ENCODE measurements at regions not wholly inside any gene's neighbourhood (a gene's known extent, or its start where the extent isn't known, plus 50 kb on each side); places are given as distances from the start of the nearest gene placed in this dataset.

- no peaks in the 10 kb centered on the region for H3K36me3 ChIP-seq (ENCODE audit: control insufficient read depth, insufficient read depth, low read length)
- no peak overlapping the region for H3K4me3 ChIP-seq (replicated peaks; ENCODE audit: low read depth, low read length)
- no peak for TF ChIP-seq CTCF (IDR thresholded peaks at IDR 0.05; ENCODE audit: insufficient read depth, low read length, poor library complexity, severe bottlenecking)
- DNase-seq (ENCODE audit: extremely low read depth, insufficient read length): no peak
- H3K27me3 ChIP-seq (replicated peaks; ENCODE audit: control insufficient read depth, insufficient read depth, low read length): no peaks in the 10 kb centered on the region
Observed at GRCh38 chr21:22927469-22927868, 1929.3 kb downstream of the NCAM2 start.

- DNase-seq (ENCODE audit: extremely low read depth, insufficient read length): no peak
- no peaks in the 10 kb centered on the region for H3K27me3 ChIP-seq (replicated peaks; ENCODE audit: control insufficient read depth, insufficient read depth, low read length)
- TF ChIP-seq CTCF (IDR thresholded peaks at IDR 0.05; ENCODE audit: insufficient read depth, low read length, poor library complexity, severe bottlenecking): no peak
- no peaks in the 10 kb centered on the region for H3K36me3 ChIP-seq (ENCODE audit: control insufficient read depth, insufficient read depth, low read length)
- no peak overlapping the region for H3K4me3 ChIP-seq (replicated peaks; ENCODE audit: low read depth, low read length)
Observed at GRCh38 chr21:22941779-22942490, 1943.7 kb downstream of the NCAM2 start.

DNA sequence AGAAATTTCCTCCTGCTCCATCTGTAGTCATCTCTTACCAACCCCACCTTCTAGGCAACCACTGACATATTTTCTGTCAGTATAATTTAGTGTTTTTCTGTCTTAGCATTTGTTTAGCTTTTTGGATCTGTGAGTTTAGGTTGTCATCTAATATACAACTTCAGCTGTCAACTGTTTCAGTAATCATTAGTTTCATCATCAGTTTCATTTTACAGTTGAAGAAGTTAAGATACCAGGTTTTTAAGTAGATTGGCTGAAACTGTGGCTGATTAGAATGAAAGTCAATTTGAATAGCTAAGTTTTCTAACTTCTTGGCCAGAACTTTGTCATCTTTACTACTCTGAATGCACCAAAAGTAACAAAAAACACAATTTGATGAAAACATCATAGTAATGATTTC, 1957.3 kb downstream of the NCAM2 start:
- Histone ChIP-seq H3K4me3 (replicated peaks; ENCODE audit: low read depth, low read length) (no peak overlapping the region), H3K27me3 (replicated peaks; ENCODE audit: control insufficient read depth, insufficient read depth, low read length) (no peaks in the 10 kb centered on the region), H3K36me3 (ENCODE audit: control insufficient read depth, insufficient read depth, low read length) (no peaks in the 10 kb centered on the region)
- DNase-seq (ENCODE audit: extremely low read depth, insufficient read length): no peak
- no peak for TF ChIP-seq CTCF (IDR thresholded peaks at IDR 0.05; ENCODE audit: insufficient read depth, low read length, poor library complexity, severe bottlenecking)

DNA sequence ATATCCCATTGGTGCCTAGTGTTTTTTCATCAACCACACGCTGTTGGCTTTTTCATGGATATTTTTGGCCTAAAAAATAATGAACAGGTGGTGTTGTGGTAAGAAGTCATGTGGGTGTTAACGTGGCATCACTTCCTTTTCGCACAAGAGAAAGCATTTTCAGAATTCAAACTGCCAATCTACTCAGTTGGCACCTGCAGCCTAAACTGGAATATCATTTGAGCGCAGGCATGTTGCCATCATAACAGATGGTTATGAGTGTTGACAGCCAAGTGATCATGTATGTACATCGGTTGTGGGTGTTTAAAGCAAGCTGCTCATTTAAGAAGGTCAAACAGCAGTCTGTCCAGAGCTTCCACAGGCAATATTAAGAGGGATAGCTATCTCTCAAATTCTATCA, 1963.0 kb downstream of the NCAM2 start:
- no peak for TF ChIP-seq CTCF (IDR thresholded peaks at IDR 0.05; ENCODE audit: insufficient read depth, low read length, poor library complexity, severe bottlenecking)
- H3K4me3 ChIP-seq (replicated peaks; ENCODE audit: low read depth, low read length): no peak overlapping the region
- no peak for DNase-seq (ENCODE audit: extremely low read depth, insufficient read length)
- H3K27me3 ChIP-seq (replicated peaks; ENCODE audit: control insufficient read depth, insufficient read depth, low read length): no peaks in the 10 kb centered on the region
- no peaks in the 10 kb centered on the region for H3K36me3 ChIP-seq (ENCODE audit: control insufficient read depth, insufficient read depth, low read length)

DNA sequence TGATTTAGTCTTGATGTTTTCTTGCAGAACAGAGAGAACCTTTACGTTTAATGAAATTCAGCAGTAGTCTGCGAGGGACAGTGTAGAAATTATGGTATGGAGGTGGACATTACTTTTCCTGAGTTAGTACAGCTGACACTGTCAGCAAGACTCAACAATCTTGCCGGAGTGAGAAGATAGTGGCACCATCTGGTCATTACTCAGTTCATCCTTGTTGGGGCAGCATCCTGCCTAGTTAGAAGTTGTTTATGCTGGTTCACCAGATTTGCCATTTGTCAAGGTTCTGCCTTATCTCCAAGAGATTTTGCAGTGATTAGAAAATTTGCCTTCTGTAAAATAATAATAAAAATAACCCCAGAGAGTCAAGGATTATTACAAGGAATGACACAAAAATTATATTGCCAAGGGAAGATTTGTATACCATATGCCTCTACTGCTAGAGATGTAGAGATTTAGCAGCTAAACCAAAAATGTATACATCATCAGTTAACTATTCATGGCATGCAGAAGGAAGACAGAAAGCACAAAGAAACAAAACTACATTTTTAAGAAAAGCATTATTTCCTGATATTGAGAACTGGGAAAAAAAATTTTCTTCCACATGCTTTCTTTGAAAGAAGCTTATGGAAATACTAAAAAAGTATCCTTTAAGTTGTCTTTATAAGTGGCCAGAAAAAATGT, 1967.4 kb downstream of the NCAM2 start:
- no peak overlapping the region for H3K4me3 ChIP-seq (replicated peaks; ENCODE audit: low read depth, low read length)
- TF ChIP-seq CTCF (IDR thresholded peaks at IDR 0.05; ENCODE audit: insufficient read depth, low read length, poor library complexity, severe bottlenecking): no peak
- no peak for DNase-seq (ENCODE audit: extremely low read depth, insufficient read length)
- H3K36me3 ChIP-seq (ENCODE audit: control insufficient read depth, insufficient read depth, low read length): no peaks in the 10 kb centered on the region
- no peaks in the 10 kb centered on the region for H3K27me3 ChIP-seq (replicated peaks; ENCODE audit: control insufficient read depth, insufficient read depth, low read length)
